ENCODE measurements at regions not wholly inside any gene's neighbourhood (a gene's known extent, or its start where the extent isn't known, plus 50 kb on each side); places are given as distances from the start of the nearest gene placed in this dataset.

DNA sequence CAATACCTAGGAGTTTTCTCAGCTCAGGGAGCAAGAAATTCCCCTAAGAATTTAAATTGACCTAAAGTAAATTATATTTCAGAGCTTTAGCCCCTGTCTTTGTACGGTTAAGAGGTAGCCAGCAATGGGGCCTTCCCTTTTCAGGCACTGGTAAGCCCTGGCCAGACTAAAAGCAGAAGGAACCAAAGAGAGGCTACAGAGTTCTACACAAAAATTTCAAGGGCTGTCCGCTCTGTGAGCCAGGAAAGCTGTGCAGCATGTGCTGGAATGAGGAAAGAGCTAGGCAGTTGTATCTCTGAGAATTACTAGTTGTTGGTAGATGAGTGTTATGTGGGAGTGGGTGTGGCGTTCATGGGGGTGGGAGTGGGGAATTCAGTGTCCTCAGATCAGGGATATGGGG lies 96.3 kb upstream of the MAFB start:
- H3K4me1 ChIP-seq = peaks cover 0 to 27% (median 3%) of the 10 kb centered on the region in 6 donors
- H3K36me3 ChIP-seq = no peaks in the 10 kb centered on the region
- TF ChIP-seq, protein P1, sequence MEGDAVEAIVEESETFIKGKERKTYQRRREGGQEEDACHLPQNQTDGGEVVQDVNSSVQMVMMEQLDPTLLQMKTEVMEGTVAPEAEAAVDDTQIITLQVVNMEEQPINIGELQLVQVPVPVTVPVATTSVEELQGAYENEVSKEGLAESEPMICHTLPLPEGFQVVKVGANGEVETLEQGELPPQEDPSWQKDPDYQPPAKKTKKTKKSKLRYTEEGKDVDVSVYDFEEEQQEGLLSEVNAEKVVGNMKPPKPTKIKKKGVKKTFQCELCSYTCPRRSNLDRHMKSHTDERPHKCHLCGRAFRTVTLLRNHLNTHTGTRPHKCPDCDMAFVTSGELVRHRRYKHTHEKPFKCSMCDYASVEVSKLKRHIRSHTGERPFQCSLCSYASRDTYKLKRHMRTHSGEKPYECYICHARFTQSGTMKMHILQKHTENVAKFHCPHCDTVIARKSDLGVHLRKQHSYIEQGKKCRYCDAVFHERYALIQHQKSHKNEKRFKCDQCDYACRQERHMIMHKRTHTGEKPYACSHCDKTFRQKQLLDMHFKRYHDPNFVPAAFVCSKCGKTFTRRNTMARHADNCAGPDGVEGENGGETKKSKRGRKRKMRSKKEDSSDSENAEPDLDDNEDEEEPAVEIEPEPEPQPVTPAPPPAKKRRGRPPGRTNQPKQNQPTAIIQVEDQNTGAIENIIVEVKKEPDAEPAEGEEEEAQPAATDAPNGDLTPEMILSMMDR (IDR thresholded peaks at IDR 0.05 in 8 of 11, conservative IDR thresholded peaks at IDR 0.05 in 3 of 11) = no peak
- TF ChIP-seq POLR2A (IDR thresholded peaks at IDR 0.05) (no peak), POLR2AphosphoS5 (IDR thresholded peaks at IDR 0.05) (no peak)
- 81 to 93% (median 86%) methylated on average over 3 of the region's 3 CpGs for WGBS, 5 donors
- intact Hi-C loops (cut with DNase I; ENCODE audit: low total_unique reads) = no loop called here
- no peaks in the 10 kb centered on the region for H3K9me3 ChIP-seq
- no peak for DNase-seq
- no peak overlapping the region for H3K27ac ChIP-seq
- peaks cover 0 to 42% (median 0%) of the 10 kb centered on the region in 7 donors for H3K27me3 ChIP-seq (replicated peaks in 1 of 7)
- no peak overlapping the region for H3K4me3 ChIP-seq

DNA sequence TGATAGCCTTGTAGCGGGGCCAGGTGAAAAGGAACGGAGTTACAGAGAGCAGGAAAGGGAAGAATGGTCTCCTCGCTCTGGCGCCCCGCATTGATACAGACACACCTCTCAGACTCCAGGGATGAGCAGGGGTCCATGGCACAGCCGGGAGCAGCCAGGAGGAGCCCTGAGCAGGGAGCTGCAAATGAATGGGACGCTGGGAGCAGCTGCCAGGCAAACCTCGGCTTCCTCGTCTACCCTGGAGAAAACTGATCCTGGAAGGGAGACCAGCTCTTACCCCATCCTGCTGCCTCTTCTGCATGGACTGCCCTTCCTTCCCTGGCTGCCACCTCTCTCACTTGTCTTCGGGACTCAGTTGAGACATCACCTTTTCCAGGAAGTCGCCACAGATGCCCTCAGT lies 97.3 kb upstream of the MAFB start:
- TF ChIP-seq POLR2AphosphoS5 (IDR thresholded peaks at IDR 0.05) (no peak), POLR2A (IDR thresholded peaks at IDR 0.05) (no peak)
- TF ChIP-seq, protein P1 (IDR thresholded peaks at IDR 0.05 in 8 of 11, conservative IDR thresholded peaks at IDR 0.05 in 3 of 11) = no peak
- Histone ChIP-seq H3K27me3 (replicated peaks in 1 of 7) (peaks cover 0 to 42% (median 0%) of the 10 kb centered on the region in 7 donors), H3K9me3 (no peaks in the 10 kb centered on the region), H3K36me3 (no peaks in the 10 kb centered on the region), H3K4me1 (peaks cover 0 to 20% (median 3%) of the 10 kb centered on the region in 6 donors), H3K27ac (no peak overlapping the region), H3K4me3 (no peak overlapping the region)
- intact Hi-C loops (cut with DNase I; ENCODE audit: low total_unique reads) = no loop called here
- WGBS, 5 donors = 70 to 88% (median 78%) methylated on average over 11 of the region's 11 CpGs
- no peak for DNase-seq

DNA sequence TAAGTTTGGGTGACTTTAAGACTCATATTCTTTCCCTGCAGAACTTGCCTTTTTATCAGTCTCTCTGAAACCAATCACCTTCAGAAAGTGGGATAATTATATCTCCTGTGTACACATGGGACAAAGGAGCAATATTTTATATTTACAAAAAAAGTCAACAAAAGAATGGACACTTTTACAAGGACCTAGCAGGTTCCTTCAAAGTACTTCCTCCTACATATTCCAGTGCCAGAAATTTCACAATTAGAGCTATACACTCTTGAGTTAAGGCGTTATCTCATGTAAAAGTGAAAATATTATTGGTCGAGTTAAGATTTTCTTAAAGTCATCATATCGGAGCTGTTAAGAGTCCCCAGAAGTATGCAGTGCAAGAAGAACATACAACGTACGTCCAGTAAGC lies 98.9 kb upstream of the MAFB start:
- no peaks in the 10 kb centered on the region for H3K36me3 ChIP-seq
- WGBS, 5 donors = 64 to 79% (median 70%) methylated on average over 5 of the region's 5 CpGs
- H3K4me3 ChIP-seq = no peak overlapping the region
- no peak overlapping the region for H3K27ac ChIP-seq
- no peaks in the 10 kb centered on the region for H3K9me3 ChIP-seq
- no peak for TF ChIP-seq POLR2AphosphoS5 (IDR thresholded peaks at IDR 0.05)
- TF ChIP-seq, protein P1 (IDR thresholded peaks at IDR 0.05 in 8 of 11, conservative IDR thresholded peaks at IDR 0.05 in 3 of 11) = no peak
- TF ChIP-seq POLR2A (IDR thresholded peaks at IDR 0.05) = no peak
- peaks cover 0 to 4% (median 0%) of the 10 kb centered on the region in 6 donors for H3K4me1 ChIP-seq
- no peak for DNase-seq
- peaks cover 0 to 42% (median 3%) of the 10 kb centered on the region in 7 donors for H3K27me3 ChIP-seq (replicated peaks in 1 of 7)
- intact Hi-C loops (cut with DNase I; ENCODE audit: low total_unique reads) = no loop called here

DNA sequence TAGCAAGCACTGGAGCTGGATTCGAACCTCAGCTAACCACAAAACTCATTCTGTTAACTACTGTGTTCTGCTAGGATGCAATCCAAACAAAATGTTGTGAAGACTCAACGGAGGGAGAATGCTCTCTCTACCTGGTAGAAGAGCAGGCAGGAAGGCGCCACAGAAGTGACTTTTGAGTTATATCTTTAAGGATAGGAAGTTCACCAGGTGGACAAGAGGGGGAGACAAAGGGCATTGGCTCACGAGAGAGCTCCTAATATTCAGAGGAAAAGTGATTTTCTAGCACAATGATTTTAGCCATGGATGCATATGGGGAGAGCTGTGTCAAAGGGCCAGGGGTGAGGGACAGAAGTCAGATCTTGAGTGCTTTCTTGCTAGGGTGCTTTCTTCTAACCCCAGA lies 108.4 kb upstream of the MAFB start:
- H3K9me3 ChIP-seq = no peaks in the 10 kb centered on the region
- no peak overlapping the region for H3K4me3 ChIP-seq
- no peak for DNase-seq
- no peaks in the 10 kb centered on the region for H3K4me1 ChIP-seq
- intact Hi-C loops (cut with DNase I; ENCODE audit: low total_unique reads) = no loop called here
- TF ChIP-seq, protein P1 (IDR thresholded peaks at IDR 0.05 in 8 of 11, conservative IDR thresholded peaks at IDR 0.05 in 3 of 11) = peak in 5 of 11 experiments; percentile 19 to 37 (median 25)
- TF ChIP-seq POLR2A (IDR thresholded peaks at IDR 0.05) (no peak), POLR2AphosphoS5 (IDR thresholded peaks at IDR 0.05) (no peak)
- H3K27ac ChIP-seq = no peak overlapping the region
- 45 to 53% (median 49%) methylated on average over 4 of the region's 4 CpGs for WGBS, 5 donors
- peaks cover 0 to 6% (median 3%) of the 10 kb centered on the region in 7 donors for H3K27me3 ChIP-seq (replicated peaks in 1 of 7)
- H3K36me3 ChIP-seq = no peaks in the 10 kb centered on the region

All from spleen (tissue), 11 donors.